A549 (cell line): ENCODE measurements at regions not wholly inside any gene's neighbourhood (a gene's known extent, or its start where the extent isn't known, plus 50 kb on each side); places are given as distances from the start of the nearest gene placed in this dataset.

Source experiments
- TF ChIP-seq, protein P1 (sequence below): fragments of 200-600 bp; sonication (generic); IDR thresholded peaks from 2 replicates; pipeline ENCODE4 v1.6.1; 2016; ENCODE audit warnings: antibody characterized with exemption, mild to moderate bottlenecking, moderate library complexity
- TF ChIP-seq, protein P2 (sequence below): fragments of >200 bp; sonication (Bioruptor Twin); formaldehyde crosslinking; IDR thresholded peaks from 3 replicates; pipeline ENCODE4 v1.5.1; 2016

DNA sequence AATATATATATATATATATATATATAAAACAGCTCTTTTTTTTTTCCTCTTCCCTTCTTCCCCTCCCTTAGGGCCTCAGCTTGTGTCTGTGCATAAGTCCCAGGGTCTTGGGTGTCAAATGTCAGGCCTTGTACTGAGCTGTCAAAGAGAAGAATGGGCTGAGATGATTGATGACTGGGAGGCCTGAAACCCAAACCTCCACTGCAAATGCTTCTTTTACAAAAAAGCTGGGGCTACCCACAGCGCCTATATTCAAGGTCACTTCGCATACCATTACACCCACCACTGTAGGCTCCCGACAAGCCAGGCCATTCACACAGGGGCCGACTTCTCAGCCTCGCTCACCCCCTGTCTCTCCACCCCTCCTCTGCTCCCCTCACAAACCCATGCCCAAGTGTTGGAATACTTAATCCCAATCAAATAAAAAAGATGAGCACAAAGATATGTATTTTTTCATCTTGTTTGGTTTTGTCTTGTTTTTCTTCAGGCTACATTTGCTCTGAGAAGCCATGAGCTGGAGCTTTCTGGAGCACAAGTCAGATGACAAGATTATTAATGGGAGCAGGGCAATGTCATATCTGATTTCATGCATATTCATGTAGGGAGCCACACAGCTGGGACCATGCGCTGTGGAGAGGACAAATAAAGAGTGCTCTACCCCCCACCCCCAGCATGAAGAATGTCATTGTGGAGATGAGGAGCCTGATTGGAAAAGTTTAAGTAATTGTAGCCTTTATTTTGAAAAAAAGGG, 614.4 kb upstream of the NR2F2 start:
- TF ChIP-seq, protein P1, sequence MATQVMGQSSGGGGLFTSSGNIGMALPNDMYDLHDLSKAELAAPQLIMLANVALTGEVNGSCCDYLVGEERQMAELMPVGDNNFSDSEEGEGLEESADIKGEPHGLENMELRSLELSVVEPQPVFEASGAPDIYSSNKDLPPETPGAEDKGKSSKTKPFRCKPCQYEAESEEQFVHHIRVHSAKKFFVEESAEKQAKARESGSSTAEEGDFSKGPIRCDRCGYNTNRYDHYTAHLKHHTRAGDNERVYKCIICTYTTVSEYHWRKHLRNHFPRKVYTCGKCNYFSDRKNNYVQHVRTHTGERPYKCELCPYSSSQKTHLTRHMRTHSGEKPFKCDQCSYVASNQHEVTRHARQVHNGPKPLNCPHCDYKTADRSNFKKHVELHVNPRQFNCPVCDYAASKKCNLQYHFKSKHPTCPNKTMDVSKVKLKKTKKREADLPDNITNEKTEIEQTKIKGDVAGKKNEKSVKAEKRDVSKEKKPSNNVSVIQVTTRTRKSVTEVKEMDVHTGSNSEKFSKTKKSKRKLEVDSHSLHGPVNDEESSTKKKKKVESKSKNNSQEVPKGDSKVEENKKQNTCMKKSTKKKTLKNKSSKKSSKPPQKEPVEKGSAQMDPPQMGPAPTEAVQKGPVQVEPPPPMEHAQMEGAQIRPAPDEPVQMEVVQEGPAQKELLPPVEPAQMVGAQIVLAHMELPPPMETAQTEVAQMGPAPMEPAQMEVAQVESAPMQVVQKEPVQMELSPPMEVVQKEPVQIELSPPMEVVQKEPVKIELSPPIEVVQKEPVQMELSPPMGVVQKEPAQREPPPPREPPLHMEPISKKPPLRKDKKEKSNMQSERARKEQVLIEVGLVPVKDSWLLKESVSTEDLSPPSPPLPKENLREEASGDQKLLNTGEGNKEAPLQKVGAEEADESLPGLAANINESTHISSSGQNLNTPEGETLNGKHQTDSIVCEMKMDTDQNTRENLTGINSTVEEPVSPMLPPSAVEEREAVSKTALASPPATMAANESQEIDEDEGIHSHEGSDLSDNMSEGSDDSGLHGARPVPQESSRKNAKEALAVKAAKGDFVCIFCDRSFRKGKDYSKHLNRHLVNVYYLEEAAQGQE = no peak
- TF ChIP-seq, protein P2, sequence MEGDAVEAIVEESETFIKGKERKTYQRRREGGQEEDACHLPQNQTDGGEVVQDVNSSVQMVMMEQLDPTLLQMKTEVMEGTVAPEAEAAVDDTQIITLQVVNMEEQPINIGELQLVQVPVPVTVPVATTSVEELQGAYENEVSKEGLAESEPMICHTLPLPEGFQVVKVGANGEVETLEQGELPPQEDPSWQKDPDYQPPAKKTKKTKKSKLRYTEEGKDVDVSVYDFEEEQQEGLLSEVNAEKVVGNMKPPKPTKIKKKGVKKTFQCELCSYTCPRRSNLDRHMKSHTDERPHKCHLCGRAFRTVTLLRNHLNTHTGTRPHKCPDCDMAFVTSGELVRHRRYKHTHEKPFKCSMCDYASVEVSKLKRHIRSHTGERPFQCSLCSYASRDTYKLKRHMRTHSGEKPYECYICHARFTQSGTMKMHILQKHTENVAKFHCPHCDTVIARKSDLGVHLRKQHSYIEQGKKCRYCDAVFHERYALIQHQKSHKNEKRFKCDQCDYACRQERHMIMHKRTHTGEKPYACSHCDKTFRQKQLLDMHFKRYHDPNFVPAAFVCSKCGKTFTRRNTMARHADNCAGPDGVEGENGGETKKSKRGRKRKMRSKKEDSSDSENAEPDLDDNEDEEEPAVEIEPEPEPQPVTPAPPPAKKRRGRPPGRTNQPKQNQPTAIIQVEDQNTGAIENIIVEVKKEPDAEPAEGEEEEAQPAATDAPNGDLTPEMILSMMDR = no peak
